GM04503 (cell line): ENCODE measurements at regions not wholly inside any gene's neighbourhood (a gene's known extent, or its start where the extent isn't known, plus 50 kb on each side); places are given as distances from the start of the nearest gene placed in this dataset.
"Not testable (repeated sequence)": the region's sequence is repeated elsewhere in the genome, so short reads cannot be mapped to it uniquely, and the experiment has no call there.

ENCODE experiments used
- DNase-seq: peaks from one replicate; pipeline ENCODE4 v3.0.0-alpha.2; 2012; ENCODE audit warnings: low read depth

GRCh38 chr1:148432318-148432717 is 50.8 kb downstream of the PPIAL4G start:
- not testable (repeated sequence) for DNase-seq

GRCh38 chr1:148429856-148430255 is 53.2 kb downstream of the PPIAL4G start:
- not testable (repeated sequence) for DNase-seq

GRCh38 chr1:148426940-148427611 is 56.0 kb downstream of the PPIAL4G start:
- not testable (repeated sequence) for DNase-seq

- not testable (repeated sequence) for DNase-seq
Measured at GRCh38 chr1:148426385-148426784, 56.7 kb downstream of the PPIAL4G start.

GRCh38 chr1:148424143-148425003 is 58.7 kb downstream of the PPIAL4G start:
- DNase-seq = not testable (repeated sequence)

GRCh38 chr1:148422921-148423320 is 60.2 kb downstream of the PPIAL4G start:
- not testable (repeated sequence) for DNase-seq

GRCh38 chr1:148417241-148417640 is 65.9 kb downstream of the PPIAL4G start:
- DNase-seq = not testable (repeated sequence)

- not testable (repeated sequence) for DNase-seq
Measured at GRCh38 chr1:148413385-148413784, 69.7 kb downstream of the PPIAL4G start.

GRCh38 chr1:148404786-148405568 is 78.1 kb downstream of the PPIAL4G start:
- not testable (repeated sequence) for DNase-seq

GRCh38 chr1:148403925-148404324 is 79.2 kb downstream of the PPIAL4G start:
- DNase-seq = not testable (repeated sequence)

- DNase-seq = not testable (repeated sequence)
Measured at GRCh38 chr1:148403085-148403456, 80.0 kb downstream of the PPIAL4G start.

- DNase-seq = not testable (repeated sequence)
Measured at GRCh38 chr1:148402152-148403084, 80.7 kb downstream of the PPIAL4G start.

GRCh38 chr1:148397516-148397915 is 85.6 kb downstream of the PPIAL4G start:
- DNase-seq = not testable (repeated sequence)

- not testable (repeated sequence) for DNase-seq
Measured at GRCh38 chr1:148392505-148392904, 90.6 kb downstream of the PPIAL4G start.

- not testable (repeated sequence) for DNase-seq
Measured at GRCh38 chr1:148391323-148391722, 91.8 kb downstream of the PPIAL4G start.

GRCh38 chr1:148389027-148389339 is 94.1 kb downstream of the PPIAL4G start:
- no peak for DNase-seq

GRCh38 chr1:148388260-148389026 is 94.7 kb downstream of the PPIAL4G start:
- DNase-seq = peak; percentile 36

GRCh38 chr1:148387949-148388259 is 95.2 kb downstream of the PPIAL4G start:
- not testable (repeated sequence) for DNase-seq

GRCh38 chr1:148387122-148387948 is 95.8 kb downstream of the PPIAL4G start:
- DNase-seq = not testable (repeated sequence)

- DNase-seq = no peak
Measured at GRCh38 chr1:148386617-148387016, 96.5 kb downstream of the PPIAL4G start.
